GM23338 (cell line): ENCODE measurements at regions not wholly inside any gene's neighbourhood (a gene's known extent, or its start where the extent isn't known, plus 50 kb on each side); places are given as distances from the start of the nearest gene placed in this dataset.

Source experiments
- ATAC-seq: fragments of 200-7000 bp; cut with Tn5 transposase; 3 replicates; pipeline ENCODE4 v1.9.1; 2020
- DNase-seq: peaks from one replicate; pipeline ENCODE4 v3.0.0-alpha.2; 2015; ENCODE audit warnings: low spot score
- H2AFZ ChIP-seq: fragments of 200-600 bp; sonication (generic); 2 replicates; pipeline ENCODE4 v1.8.0; 2016; ENCODE audit warnings: antibody characterized with exemption, mild to moderate bottlenecking, moderate library complexity
- H3F3A ChIP-seq: fragments of 200-600 bp; sonication (generic); replicated peaks from 2 replicates; pipeline ENCODE4 v1.8.0; 2017; ENCODE audit warnings: antibody characterized with exemption, mixed run types, low read depth
- H3K27ac ChIP-seq: fragments of 200-600 bp; sonication (generic); 2 replicates; pipeline ENCODE4 v1.6.1; 2016; ENCODE audit warnings: low read depth
- H3K27me3 ChIP-seq: fragments of 200-600 bp; sonication (generic); 2 replicates; pipeline ENCODE4 v1.8.0; 2016; ENCODE audit warnings: mild to moderate bottlenecking, mixed run types, moderate library complexity; ENCODE audit not compliant: insufficient read depth
- H3K36me3 ChIP-seq: fragments of 200-600 bp; sonication (generic); 2 replicates; pipeline ENCODE4 v1.8.0; 2016; ENCODE audit warnings: mild to moderate bottlenecking; ENCODE audit not compliant: insufficient read depth
- H3K4me1 ChIP-seq: fragments of 200-600 bp; sonication (generic); 2 replicates; pipeline ENCODE4 v1.8.0; 2016; ENCODE audit warnings: mild to moderate bottlenecking, moderate library complexity; ENCODE audit not compliant: insufficient read depth
- H3K4me2 ChIP-seq: fragments of 200-600 bp; sonication (generic); 2 replicates; pipeline ENCODE4 v1.7.1; 2017; ENCODE audit warnings: mixed run types
- H3K4me3 ChIP-seq: fragments of 200-600 bp; sonication (generic); 2 replicates; pipeline ENCODE4 v1.6.1; 2016; ENCODE audit warnings: mixed run types
- H3K79me2 ChIP-seq: fragments of 200-600 bp; sonication (generic); replicated peaks from 2 replicates; pipeline ENCODE4 v1.8.0; 2017; ENCODE audit warnings: mild to moderate bottlenecking; ENCODE audit not compliant: insufficient read depth
- H3K9me2 ChIP-seq: fragments of 200-600 bp; sonication (generic); 2 replicates; pipeline ENCODE4 v1.8.0; 2017; ENCODE audit not compliant: insufficient read depth
- H4K20me1 ChIP-seq: fragments of 200-600 bp; sonication (generic); replicated peaks from 2 replicates; pipeline ENCODE4 v1.8.0; 2017; ENCODE audit warnings: mild to moderate bottlenecking; ENCODE audit not compliant: insufficient read depth
- H3K27ac Mint-ChIP-seq: 2 replicates; pipeline ENCODE4 v1.8.0; 2020; ENCODE audit warnings: inconsistent platforms, mild to moderate bottlenecking, moderate library complexity, mixed read lengths
- H3K27me3 Mint-ChIP-seq: 3 replicates; pipeline ENCODE4 v1.8.0; 2022; ENCODE audit warnings: low read depth, mild to moderate bottlenecking, moderate library complexity, mixed read lengths, inconsistent platforms; ENCODE audit not compliant: insufficient read depth, poor library complexity
- H3K36me3 Mint-ChIP-seq: 3 replicates; pipeline ENCODE4 v1.8.0; 2021; ENCODE audit warnings: low read depth, mild to moderate bottlenecking, inconsistent platforms, moderate library complexity, mixed read lengths
- H3K4me1 Mint-ChIP-seq: 3 replicates; pipeline ENCODE4 v1.8.0; 2020; ENCODE audit warnings: mild to moderate bottlenecking, inconsistent platforms, mixed read lengths
- H3K4me3 Mint-ChIP-seq: 3 replicates; pipeline ENCODE4 v1.8.0; 2021; ENCODE audit warnings: moderate library complexity, mild to moderate bottlenecking, inconsistent platforms, mixed read lengths
- H3K9me3 Mint-ChIP-seq: 3 replicates; pipeline ENCODE4 v1.8.0; 2020; ENCODE audit warnings: moderate library complexity, mild to moderate bottlenecking, inconsistent platforms, mixed read lengths
- CREB1 ChIP-seq: fragments of 250-450 bp; sonication (Bioruptor Pico); IDR thresholded peaks from 2 replicates; pipeline ENCODE4 v1.5.0; 2020; ENCODE audit warnings: low read depth, mild to moderate bottlenecking, moderate library complexity
- EZH2 ChIP-seq: fragments of 200-600 bp; sonication (generic); IDR thresholded peaks from one replicate; pipeline ENCODE4 v1.8.0; 2017; ENCODE audit warnings: antibody characterized with exemption, mild to moderate bottlenecking, low read depth; ENCODE audit not compliant: unreplicated experiment
- EZH2phosphoT487 ChIP-seq: fragments of 200-600 bp; sonication (generic); IDR thresholded peaks from one replicate; pipeline ENCODE4 v1.8.1; 2018; ENCODE audit warnings: antibody characterized with exemption; ENCODE audit not compliant: unreplicated experiment
- JUNB ChIP-seq: IDR thresholded peaks from one replicate; pipeline ENCODE4 v1.6.1; 2016; ENCODE audit warnings: antibody characterized with exemption; ENCODE audit not compliant: unreplicated experiment
- NANOG ChIP-seq: IDR thresholded peaks from 2 replicates; pipeline ENCODE4 v1.6.1; 2016; ENCODE audit warnings: antibody characterized with exemption, borderline replicate concordance
- POLR2AphosphoS5 ChIP-seq: IDR thresholded peaks from 2 replicates; pipeline ENCODE4 v1.6.1; 2016; ENCODE audit warnings: antibody characterized with exemption, low read depth
- STAT1 ChIP-seq: IDR thresholded peaks from one replicate; pipeline ENCODE4 v1.6.1; 2016; ENCODE audit warnings: antibody characterized with exemption; ENCODE audit not compliant: unreplicated experiment
- ZNF114 ChIP-seq: fragments of 250-450 bp; sonication (Bioruptor Pico); IDR thresholded peaks from 2 replicates; pipeline ENCODE4 v1.5.0; 2020; ENCODE audit warnings: mild to moderate bottlenecking, moderate library complexity
- ZNF331 ChIP-seq: fragments of 250-450 bp; sonication (Bioruptor Pico); IDR thresholded peaks from 2 replicates; pipeline ENCODE4 v1.5.0; 2020; ENCODE audit warnings: low read depth, mild to moderate bottlenecking, moderate library complexity
- TF ChIP-seq, protein P1 (sequence below), 2 experiments: fragments of 200-600 bp in 1 of 2; sonication (generic) in 1 of 2; conservative IDR thresholded peaks; 2 replicates each; pipeline versions ENCODE4 v1.5.1 to v1.6.1; 2016 to 2017; ENCODE audit warnings: antibody characterized with exemption in 2 of 2, low read depth in 2 of 2, mild to moderate bottlenecking in 2 of 2, moderate library complexity in 1 of 2
- TF ChIP-seq, protein P2 (sequence below): fragments of 250-450 bp; sonication (Bioruptor Pico); IDR thresholded peaks from 2 replicates; pipeline ENCODE4 v1.5.0; 2020; ENCODE audit warnings: mild to moderate bottlenecking, moderate library complexity
- TF ChIP-seq, protein P3 (sequence below): IDR thresholded peaks from 2 replicates; pipeline ENCODE4 v1.6.1; 2016; ENCODE audit warnings: antibody characterized with exemption
- TF ChIP-seq, protein P4 (sequence below): IDR thresholded peaks from one replicate; pipeline ENCODE4 v1.6.1; 2018; ENCODE audit warnings: antibody characterized with exemption; ENCODE audit not compliant: unreplicated experiment

DNA sequence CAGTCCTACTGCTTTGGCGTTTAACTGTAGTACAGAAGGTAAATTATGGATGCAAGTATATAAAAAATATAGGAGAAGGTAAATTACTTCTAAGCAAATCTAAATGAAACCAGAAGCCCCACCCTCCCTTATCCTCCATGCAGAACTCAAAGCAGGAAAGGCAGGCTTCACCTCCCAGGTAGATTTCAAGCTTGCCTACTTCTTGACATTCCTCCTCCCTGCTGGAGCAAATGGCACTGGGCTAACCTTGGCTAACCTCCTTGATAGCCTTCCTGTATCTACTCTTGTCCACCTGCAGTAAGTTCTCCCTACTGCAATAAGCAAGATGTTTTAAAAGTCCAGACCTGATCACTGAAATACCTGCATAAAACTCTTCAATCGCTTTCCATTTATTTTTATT, 396.0 kb downstream of the IRS2 start:
- no peak for ATAC-seq
- Mint-ChIP-seq H3K4me3 (no peak overlapping the region), H3K36me3 (no peaks in the 10 kb centered on the region), H3K27me3 (no peaks in the 10 kb centered on the region), H3K27ac (no peak overlapping the region), H3K4me1 (no peaks in the 10 kb centered on the region), H3K9me3 (no peaks in the 10 kb centered on the region; the same call in 2 of the 3 replicates)
- DNase-seq = no peak
- H3K9me2 ChIP-seq = no peaks in the 10 kb centered on the region
- no peak overlapping the region for H3K4me3 ChIP-seq
- H3K79me2 ChIP-seq = no peaks in the 10 kb centered on the region
- no peaks in the 10 kb centered on the region for H3K4me1 ChIP-seq
- H4K20me1 ChIP-seq = no peaks in the 10 kb centered on the region
- no peaks in the 10 kb centered on the region for H3K36me3 ChIP-seq
- H2AFZ ChIP-seq = no peak overlapping the region
- no peak overlapping the region for H3K27ac ChIP-seq
- H3K27me3 ChIP-seq = no peaks in the 10 kb centered on the region
- H3K4me2 ChIP-seq = no peak overlapping the region
- no peaks in the 10 kb centered on the region for H3F3A ChIP-seq
- TF ChIP-seq, protein P1, sequence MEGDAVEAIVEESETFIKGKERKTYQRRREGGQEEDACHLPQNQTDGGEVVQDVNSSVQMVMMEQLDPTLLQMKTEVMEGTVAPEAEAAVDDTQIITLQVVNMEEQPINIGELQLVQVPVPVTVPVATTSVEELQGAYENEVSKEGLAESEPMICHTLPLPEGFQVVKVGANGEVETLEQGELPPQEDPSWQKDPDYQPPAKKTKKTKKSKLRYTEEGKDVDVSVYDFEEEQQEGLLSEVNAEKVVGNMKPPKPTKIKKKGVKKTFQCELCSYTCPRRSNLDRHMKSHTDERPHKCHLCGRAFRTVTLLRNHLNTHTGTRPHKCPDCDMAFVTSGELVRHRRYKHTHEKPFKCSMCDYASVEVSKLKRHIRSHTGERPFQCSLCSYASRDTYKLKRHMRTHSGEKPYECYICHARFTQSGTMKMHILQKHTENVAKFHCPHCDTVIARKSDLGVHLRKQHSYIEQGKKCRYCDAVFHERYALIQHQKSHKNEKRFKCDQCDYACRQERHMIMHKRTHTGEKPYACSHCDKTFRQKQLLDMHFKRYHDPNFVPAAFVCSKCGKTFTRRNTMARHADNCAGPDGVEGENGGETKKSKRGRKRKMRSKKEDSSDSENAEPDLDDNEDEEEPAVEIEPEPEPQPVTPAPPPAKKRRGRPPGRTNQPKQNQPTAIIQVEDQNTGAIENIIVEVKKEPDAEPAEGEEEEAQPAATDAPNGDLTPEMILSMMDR (conservative IDR thresholded peaks at IDR 0.05; ENCODE audit: low read depth in 2 of 2) = no peak
- TF ChIP-seq, protein P2, sequence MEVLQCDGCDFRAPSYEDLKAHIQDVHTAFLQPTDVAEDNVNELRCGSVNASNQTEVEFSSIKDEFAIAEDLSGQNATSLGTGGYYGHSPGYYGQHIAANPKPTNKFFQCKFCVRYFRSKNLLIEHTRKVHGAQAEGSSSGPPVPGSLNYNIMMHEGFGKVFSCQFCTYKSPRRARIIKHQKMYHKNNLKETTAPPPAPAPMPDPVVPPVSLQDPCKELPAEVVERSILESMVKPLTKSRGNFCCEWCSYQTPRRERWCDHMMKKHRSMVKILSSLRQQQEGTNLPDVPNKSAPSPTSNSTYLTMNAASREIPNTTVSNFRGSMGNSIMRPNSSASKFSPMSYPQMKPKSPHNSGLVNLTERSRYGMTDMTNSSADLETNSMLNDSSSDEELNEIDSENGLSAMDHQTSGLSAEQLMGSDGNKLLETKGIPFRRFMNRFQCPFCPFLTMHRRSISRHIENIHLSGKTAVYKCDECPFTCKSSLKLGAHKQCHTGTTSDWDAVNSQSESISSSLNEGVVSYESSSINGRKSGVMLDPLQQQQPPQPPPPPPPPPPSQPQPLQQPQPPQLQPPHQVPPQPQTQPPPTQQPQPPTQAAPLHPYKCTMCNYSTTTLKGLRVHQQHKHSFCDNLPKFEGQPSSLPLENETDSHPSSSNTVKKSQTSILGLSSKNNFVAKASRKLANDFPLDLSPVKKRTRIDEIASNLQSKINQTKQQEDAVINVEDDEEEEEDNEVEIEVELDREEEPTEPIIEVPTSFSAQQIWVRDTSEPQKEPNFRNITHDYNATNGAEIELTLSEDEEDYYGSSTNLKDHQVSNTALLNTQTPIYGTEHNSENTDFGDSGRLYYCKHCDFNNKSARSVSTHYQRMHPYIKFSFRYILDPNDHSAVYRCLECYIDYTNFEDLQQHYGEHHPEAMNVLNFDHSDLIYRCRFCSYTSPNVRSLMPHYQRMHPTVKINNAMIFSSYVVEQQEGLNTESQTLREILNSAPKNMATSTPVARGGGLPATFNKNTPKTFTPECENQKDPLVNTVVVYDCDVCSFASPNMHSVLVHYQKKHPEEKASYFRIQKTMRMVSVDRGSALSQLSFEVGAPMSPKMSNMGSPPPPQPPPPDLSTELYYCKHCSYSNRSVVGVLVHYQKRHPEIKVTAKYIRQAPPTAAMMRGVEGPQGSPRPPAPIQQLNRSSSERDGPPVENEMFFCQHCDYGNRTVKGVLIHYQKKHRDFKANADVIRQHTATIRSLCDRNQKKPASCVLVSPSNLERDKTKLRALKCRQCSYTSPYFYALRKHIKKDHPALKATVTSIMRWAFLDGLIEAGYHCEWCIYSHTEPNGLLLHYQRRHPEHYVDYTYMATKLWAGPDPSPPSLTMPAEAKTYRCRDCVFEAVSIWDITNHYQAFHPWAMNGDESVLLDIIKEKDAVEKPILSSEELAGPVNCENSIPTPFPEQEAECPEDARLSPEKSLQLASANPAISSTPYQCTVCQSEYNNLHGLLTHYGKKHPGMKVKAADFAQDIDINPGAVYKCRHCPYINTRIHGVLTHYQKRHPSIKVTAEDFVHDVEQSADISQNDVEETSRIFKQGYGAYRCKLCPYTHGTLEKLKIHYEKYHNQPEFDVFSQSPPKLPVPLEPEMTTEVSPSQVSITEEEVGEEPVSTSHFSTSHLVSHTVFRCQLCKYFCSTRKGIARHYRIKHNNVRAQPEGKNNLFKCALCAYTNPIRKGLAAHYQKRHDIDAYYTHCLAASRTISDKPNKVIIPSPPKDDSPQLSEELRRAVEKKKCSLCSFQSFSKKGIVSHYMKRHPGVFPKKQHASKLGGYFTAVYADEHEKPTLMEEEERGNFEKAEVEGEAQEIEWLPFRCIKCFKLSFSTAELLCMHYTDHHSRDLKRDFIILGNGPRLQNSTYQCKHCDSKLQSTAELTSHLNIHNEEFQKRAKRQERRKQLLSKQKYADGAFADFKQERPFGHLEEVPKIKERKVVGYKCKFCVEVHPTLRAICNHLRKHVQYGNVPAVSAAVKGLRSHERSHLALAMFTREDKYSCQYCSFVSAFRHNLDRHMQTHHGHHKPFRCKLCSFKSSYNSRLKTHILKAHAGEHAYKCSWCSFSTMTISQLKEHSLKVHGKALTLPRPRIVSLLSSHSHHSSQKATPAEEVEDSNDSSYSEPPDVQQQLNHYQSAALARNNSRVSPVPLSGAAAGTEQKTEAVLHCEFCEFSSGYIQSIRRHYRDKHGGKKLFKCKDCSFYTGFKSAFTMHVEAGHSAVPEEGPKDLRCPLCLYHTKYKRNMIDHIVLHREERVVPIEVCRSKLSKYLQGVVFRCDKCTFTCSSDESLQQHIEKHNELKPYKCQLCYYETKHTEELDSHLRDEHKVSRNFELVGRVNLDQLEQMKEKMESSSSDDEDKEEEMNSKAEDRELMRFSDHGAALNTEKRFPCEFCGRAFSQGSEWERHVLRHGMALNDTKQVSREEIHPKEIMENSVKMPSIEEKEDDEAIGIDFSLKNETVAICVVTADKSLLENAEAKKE (CRISPR knock-in tag) = no peak
- TF ChIP-seq ZNF331 (CRISPR knock-in tag) (no peak), EZH2phosphoT487 (no peak), ZNF114 (CRISPR knock-in tag) (no peak), CREB1 (CRISPR knock-in tag) (no peak), EZH2 (no peak), JUNB (no peak), STAT1 (no peak), POLR2AphosphoS5 (no peak), NANOG (no peak)
- TF ChIP-seq, protein P3, sequence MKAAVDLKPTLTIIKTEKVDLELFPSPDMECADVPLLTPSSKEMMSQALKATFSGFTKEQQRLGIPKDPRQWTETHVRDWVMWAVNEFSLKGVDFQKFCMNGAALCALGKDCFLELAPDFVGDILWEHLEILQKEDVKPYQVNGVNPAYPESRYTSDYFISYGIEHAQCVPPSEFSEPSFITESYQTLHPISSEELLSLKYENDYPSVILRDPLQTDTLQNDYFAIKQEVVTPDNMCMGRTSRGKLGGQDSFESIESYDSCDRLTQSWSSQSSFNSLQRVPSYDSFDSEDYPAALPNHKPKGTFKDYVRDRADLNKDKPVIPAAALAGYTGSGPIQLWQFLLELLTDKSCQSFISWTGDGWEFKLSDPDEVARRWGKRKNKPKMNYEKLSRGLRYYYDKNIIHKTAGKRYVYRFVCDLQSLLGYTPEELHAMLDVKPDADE = no peak
- TF ChIP-seq, protein P4, sequence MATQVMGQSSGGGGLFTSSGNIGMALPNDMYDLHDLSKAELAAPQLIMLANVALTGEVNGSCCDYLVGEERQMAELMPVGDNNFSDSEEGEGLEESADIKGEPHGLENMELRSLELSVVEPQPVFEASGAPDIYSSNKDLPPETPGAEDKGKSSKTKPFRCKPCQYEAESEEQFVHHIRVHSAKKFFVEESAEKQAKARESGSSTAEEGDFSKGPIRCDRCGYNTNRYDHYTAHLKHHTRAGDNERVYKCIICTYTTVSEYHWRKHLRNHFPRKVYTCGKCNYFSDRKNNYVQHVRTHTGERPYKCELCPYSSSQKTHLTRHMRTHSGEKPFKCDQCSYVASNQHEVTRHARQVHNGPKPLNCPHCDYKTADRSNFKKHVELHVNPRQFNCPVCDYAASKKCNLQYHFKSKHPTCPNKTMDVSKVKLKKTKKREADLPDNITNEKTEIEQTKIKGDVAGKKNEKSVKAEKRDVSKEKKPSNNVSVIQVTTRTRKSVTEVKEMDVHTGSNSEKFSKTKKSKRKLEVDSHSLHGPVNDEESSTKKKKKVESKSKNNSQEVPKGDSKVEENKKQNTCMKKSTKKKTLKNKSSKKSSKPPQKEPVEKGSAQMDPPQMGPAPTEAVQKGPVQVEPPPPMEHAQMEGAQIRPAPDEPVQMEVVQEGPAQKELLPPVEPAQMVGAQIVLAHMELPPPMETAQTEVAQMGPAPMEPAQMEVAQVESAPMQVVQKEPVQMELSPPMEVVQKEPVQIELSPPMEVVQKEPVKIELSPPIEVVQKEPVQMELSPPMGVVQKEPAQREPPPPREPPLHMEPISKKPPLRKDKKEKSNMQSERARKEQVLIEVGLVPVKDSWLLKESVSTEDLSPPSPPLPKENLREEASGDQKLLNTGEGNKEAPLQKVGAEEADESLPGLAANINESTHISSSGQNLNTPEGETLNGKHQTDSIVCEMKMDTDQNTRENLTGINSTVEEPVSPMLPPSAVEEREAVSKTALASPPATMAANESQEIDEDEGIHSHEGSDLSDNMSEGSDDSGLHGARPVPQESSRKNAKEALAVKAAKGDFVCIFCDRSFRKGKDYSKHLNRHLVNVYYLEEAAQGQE = no peak
